Erythroblast (primary cell): ENCODE measurements at regions not wholly inside any gene's neighbourhood (a gene's known extent, or its start where the extent isn't known, plus 50 kb on each side); places are given as distances from the start of the nearest gene placed in this dataset.

Source experiments
- GATA1 ChIP-seq: IDR thresholded peaks from 2 replicates; pipeline ENCODE4 v1.6.1; 2011; ENCODE audit warnings: low read depth, mild to moderate bottlenecking, control low read depth, low read length, moderate library complexity
- POLR2A ChIP-seq: IDR thresholded peaks from 2 replicates; pipeline ENCODE4 v1.6.1; 2011; ENCODE audit warnings: mild to moderate bottlenecking, low read length

DNA sequence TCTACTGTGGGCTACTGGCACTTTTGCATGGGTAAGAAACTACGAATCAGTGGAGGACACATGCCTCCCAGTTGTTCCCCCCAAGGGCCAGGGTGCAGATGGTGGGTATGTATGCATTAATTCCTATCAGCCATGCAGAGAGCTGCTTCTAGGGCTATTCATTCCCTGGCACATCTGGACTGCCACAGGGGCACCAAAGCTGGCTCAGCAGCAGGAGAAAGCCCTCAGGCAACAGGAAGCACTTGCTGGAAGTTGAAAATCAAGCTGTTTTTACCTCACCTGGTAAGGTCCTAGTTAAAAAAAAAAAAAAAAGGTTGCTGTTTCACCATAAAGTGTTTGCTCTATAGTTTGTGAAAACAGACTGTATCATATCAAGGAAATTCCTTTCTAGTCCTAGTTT, 1342.6 kb downstream of the REEP3 start:
- no peak for TF ChIP-seq POLR2A
- TF ChIP-seq GATA1 = no peak
